ENCODE measurements at regions not wholly inside any gene's neighbourhood (a gene's known extent, or its start where the extent isn't known, plus 50 kb on each side); places are given as distances from the start of the nearest gene placed in this dataset.

- TF ChIP-seq CTCF (IDR thresholded peaks at IDR 0.05 in 8 of 11, conservative IDR thresholded peaks at IDR 0.05 in 3 of 11) (no peak), POLR2AphosphoS5 (IDR thresholded peaks at IDR 0.05) (no peak), POLR2A (IDR thresholded peaks at IDR 0.05) (no peak)
Measured at GRCh38 chr3:118577055-118577777, 457.4 kb downstream of the IGSF11 start.

Measured in spleen (tissue), 7 donors.